Peyer's patch (tissue), 4 donors: ENCODE measurements at regions not wholly inside any gene's neighbourhood (a gene's known extent, or its start where the extent isn't known, plus 50 kb on each side); places are given as distances from the start of the nearest gene placed in this dataset.

Experiments
- CTCF ChIP-seq, 6 experiments: fragments of 450-650 bp in 4 of 6; fragments of 200-600 bp in 2 of 6; sonication (generic) in 1 of 6; IDR thresholded peaks; one replicate each; pipeline ENCODE4 v1.5.1; 2017 to 2019; ENCODE audit warnings: antibody characterized with exemption in 6 of 6, mild to moderate bottlenecking in 3 of 6, moderate library complexity in 1 of 6
- POLR2A ChIP-seq, 2 donors: fragments of 450-650 bp; IDR thresholded peaks; one replicate each; pipeline ENCODE4 v1.5.1; 2017; ENCODE audit warnings: antibody characterized with exemption in 2 of 2, mild to moderate bottlenecking in 2 of 2, moderate library complexity in 2 of 2

- TF ChIP-seq POLR2A (IDR thresholded peaks at IDR 0.05) (no peak), CTCF (IDR thresholded peaks at IDR 0.05) (no peak)
Observed at GRCh38 chr10:6660460-6660859, 80.4 kb upstream of the PRKCQ start.
